NCI-H1417 (cell line): ENCODE measurements at regions not wholly inside any gene's neighbourhood (a gene's known extent, or its start where the extent isn't known, plus 50 kb on each side); places are given as distances from the start of the nearest gene placed in this dataset.

Experiments
- DNase-seq, 3 experiments: peaks; one replicate each; lab custom pipeline; 2025; lab: John Stamatoyannopoulos, UW

- no peak for DNase-seq
Observed at GRCh38 chr9:118931941-118932340, 437.3 kb downstream of the BRINP1 start.

GRCh38 chr9:118938581-118938980 is 430.7 kb downstream of the BRINP1 start:
- DNase-seq, result no peak

GRCh38 chr9:118940473-118940872 is 428.8 kb downstream of the BRINP1 start:
- DNase-seq, result no peak

- no peak for DNase-seq
Observed at GRCh38 chr9:118946669-118947068, 422.6 kb downstream of the BRINP1 start.

- no peak for DNase-seq
Observed at GRCh38 chr9:118954857-118955256, 414.4 kb downstream of the BRINP1 start.

GRCh38 chr9:118957585-118957984 is 411.6 kb downstream of the BRINP1 start:
- no peak for DNase-seq

GRCh38 chr9:118959366-118959765 is 409.9 kb downstream of the BRINP1 start:
- no peak for DNase-seq

GRCh38 chr9:118961857-118962256 is 407.4 kb downstream of the BRINP1 start:
- no peak for DNase-seq

- DNase-seq, result no peak
Observed at GRCh38 chr9:118962426-118962825, 406.8 kb downstream of the BRINP1 start.

GRCh38 chr9:118963674-118964073 is 405.6 kb downstream of the BRINP1 start:
- DNase-seq, result peak in 1 of 3 experiments; percentile 37

GRCh38 chr9:118967901-118968300 is 401.3 kb downstream of the BRINP1 start:
- DNase-seq, result no peak

- no peak for DNase-seq
Observed at GRCh38 chr9:118975736-118976135, 393.5 kb downstream of the BRINP1 start.

GRCh38 chr9:118976160-118976559 is 393.1 kb downstream of the BRINP1 start:
- no peak for DNase-seq

GRCh38 chr9:118984607-118985006 is 384.6 kb downstream of the BRINP1 start:
- DNase-seq, result peak in 2 of 3 experiments; percentile 87 to 96

- peak in 1 of 3 experiments; percentile 62 for DNase-seq
Observed at GRCh38 chr9:118985851-118986250, 383.4 kb downstream of the BRINP1 start.

- DNase-seq, result no peak
Observed at GRCh38 chr9:118987167-118987566, 382.1 kb downstream of the BRINP1 start.

- no peak for DNase-seq
Observed at GRCh38 chr9:118990949-118991348, 378.3 kb downstream of the BRINP1 start.

GRCh38 chr9:118991366-118992285 is 377.6 kb downstream of the BRINP1 start:
- DNase-seq, result no peak

GRCh38 chr9:118992813-118993794 is 376.1 kb downstream of the BRINP1 start:
- no peak for DNase-seq

- DNase-seq, result no peak
Observed at GRCh38 chr9:118993965-118994364, 375.3 kb downstream of the BRINP1 start.

- no peak for DNase-seq
Observed at GRCh38 chr9:119002491-119002890, 366.7 kb downstream of the BRINP1 start.

- no peak for DNase-seq
Observed at GRCh38 chr9:119003201-119003611, 366.0 kb downstream of the BRINP1 start.
